Duodenal mucosa (tissue), 2 donors: ENCODE measurements at regions not wholly inside any gene's neighbourhood (a gene's known extent, or its start where the extent isn't known, plus 50 kb on each side); places are given as distances from the start of the nearest gene placed in this dataset.
"Not testable (repeated sequence)": the region's sequence is repeated elsewhere in the genome, so short reads cannot be mapped to it uniquely, and the experiment has no call there.

Source experiments
- H3K27ac ChIP-seq: one replicate; pipeline ENCODE4 v1.7.0; 2013; ENCODE audit warnings: low read depth, low read length
- H3K27me3 ChIP-seq, 2 donors: one replicate each; pipeline ENCODE4 v1.7.0; 2013; ENCODE audit warnings: low read length in 2 of 2, control low read depth in 1 of 2; ENCODE audit not compliant: insufficient read depth in 2 of 2, control insufficient read depth in 1 of 2
- H3K36me3 ChIP-seq, 2 donors: one replicate each; pipeline ENCODE4 v1.7.0; 2013; ENCODE audit warnings: low read length in 2 of 2, control low read depth in 1 of 2; ENCODE audit not compliant: insufficient read depth in 2 of 2, control insufficient read depth in 1 of 2
- H3K4me1 ChIP-seq, 2 donors: one replicate each; pipeline ENCODE4 v1.7.0; 2013; ENCODE audit warnings: low read length in 2 of 2, control low read depth in 1 of 2; ENCODE audit not compliant: insufficient read depth in 2 of 2, control insufficient read depth in 1 of 2
- H3K4me3 ChIP-seq, 2 donors: one replicate each; pipeline ENCODE4 v1.7.0; 2013; ENCODE audit warnings: low read length in 2 of 2, low read depth in 1 of 2
- H3K9ac ChIP-seq, 2 donors: one replicate each; pipeline ENCODE4 v1.7.0; 2013; ENCODE audit warnings: low read length in 2 of 2, low read depth in 1 of 2
- H3K9me3 ChIP-seq, 2 donors: one replicate each; pipeline ENCODE4 v1.7.0; 2013; ENCODE audit warnings: low read length in 2 of 2, control low read depth in 1 of 2; ENCODE audit not compliant: control insufficient read depth in 1 of 2

GRCh38 chr1:14429577-14429976 is 168.9 kb upstream of the KAZN start:
- Histone ChIP-seq H3K9me3 (no peaks in the 10 kb centered on the region), H3K4me3 (no peak overlapping the region)

DNA sequence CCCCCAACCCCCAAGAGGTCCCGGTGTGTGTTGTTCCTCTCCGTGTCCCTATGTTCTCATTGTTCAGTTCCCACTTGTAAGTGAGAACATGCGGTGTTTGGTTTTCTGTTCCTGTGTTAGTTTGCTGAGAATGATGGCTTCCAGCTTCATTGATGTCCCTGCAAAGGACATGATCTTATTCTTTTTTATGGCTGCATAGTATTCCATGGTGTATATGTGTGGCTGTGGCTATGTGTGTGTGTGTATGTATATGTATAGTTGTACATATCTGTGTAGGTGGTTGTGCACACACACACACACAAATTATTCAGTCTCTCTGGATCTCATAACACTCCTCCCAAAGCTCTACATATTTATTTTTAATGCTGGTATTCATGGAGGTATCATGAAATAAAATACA is 165.8 kb upstream of the KAZN start:
- H3K9me3 ChIP-seq, H3K9ac ChIP-seq, H3K4me3 ChIP-seq, H3K27me3 ChIP-seq, H3K36me3 ChIP-seq, H3K4me1 ChIP-seq, H3K27ac ChIP-seq: not testable (repeated sequence)

More at GRCh38 chr1:14429577-14429976, 168.9 kb upstream of the KAZN start:
- H3K27ac ChIP-seq: no peak overlapping the region
- no peaks in the 10 kb centered on the region for H3K27me3 ChIP-seq
- H3K4me1 ChIP-seq: no peaks in the 10 kb centered on the region
- H3K9ac ChIP-seq: no peak overlapping the region
- H3K36me3 ChIP-seq: no peaks in the 10 kb centered on the region

- Histone ChIP-seq H3K9me3 (no peaks in the 10 kb centered on the region), H3K27me3 (peaks cover 0 to 3% of the 10 kb centered on the region in 2 donors), H3K4me3 (no peak overlapping the region), H3K27ac (no peak overlapping the region), H3K4me1 (no peaks in the 10 kb centered on the region), H3K36me3 (no peaks in the 10 kb centered on the region), H3K9ac (no peak overlapping the region)
Observed at GRCh38 chr1:14435368-14436023, 163.0 kb upstream of the KAZN start.

- Histone ChIP-seq H3K36me3 (no peaks in the 10 kb centered on the region), H3K27ac (no peak overlapping the region), H3K9ac (no peak overlapping the region), H3K9me3 (no peaks in the 10 kb centered on the region), H3K4me1 (no peaks in the 10 kb centered on the region), H3K27me3 (peaks cover 0 to 3% of the 10 kb centered on the region in 2 donors), H3K4me3 (no peak overlapping the region)
Observed at GRCh38 chr1:14437417-14437918, 161.0 kb upstream of the KAZN start.

DNA sequence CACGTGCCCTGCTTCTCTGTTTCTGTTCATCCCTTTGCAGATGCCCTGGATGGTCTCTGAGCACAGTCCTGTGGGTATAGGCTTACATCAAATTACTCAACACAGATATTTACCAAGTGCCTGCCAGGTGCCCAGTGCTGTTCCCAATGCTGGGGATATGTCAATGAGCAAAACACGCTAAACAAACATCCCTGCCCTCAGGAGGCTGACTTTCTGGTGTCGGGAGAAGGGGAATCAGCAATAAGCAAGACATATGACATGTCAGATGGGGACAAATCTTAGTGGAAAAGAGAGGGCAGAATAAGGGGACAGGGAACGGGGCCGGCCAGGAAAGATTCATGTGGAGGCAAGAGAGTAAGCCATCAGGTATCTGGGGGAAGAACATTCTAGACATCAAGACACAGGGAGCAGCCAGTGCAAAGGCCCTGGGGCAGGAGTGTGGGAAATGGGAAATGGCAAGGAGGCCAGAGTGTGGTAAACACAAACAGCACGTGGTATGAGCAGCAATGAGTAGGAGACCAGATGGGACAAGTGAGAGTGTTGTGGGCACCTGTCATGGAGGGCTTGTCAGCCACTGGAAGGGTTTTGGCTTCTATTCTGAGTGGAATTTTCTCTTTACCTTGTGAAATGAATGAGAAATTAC is 160.2 kb upstream of the KAZN start:
- Histone ChIP-seq H3K27ac (no peak overlapping the region), H3K36me3 (no peaks in the 10 kb centered on the region), H3K4me3 (no peak overlapping the region), H3K4me1 (no peaks in the 10 kb centered on the region), H3K27me3 (peaks cover 0 to 3% of the 10 kb centered on the region in 2 donors), H3K9ac (no peak overlapping the region), H3K9me3 (no peaks in the 10 kb centered on the region)

- Histone ChIP-seq H3K36me3 (no peaks in the 10 kb centered on the region), H3K27ac (no peak overlapping the region), H3K9me3 (no peaks in the 10 kb centered on the region), H3K4me1 (no peaks in the 10 kb centered on the region), H3K27me3 (peaks cover 0 to 3% of the 10 kb centered on the region in 2 donors), H3K9ac (no peak overlapping the region), H3K4me3 (no peak overlapping the region)
Observed at GRCh38 chr1:14439015-14439414, 159.5 kb upstream of the KAZN start.

- H3K9me3 ChIP-seq: no peaks in the 10 kb centered on the region
- no peak overlapping the region for H3K27ac ChIP-seq
- H3K4me1 ChIP-seq: no peaks in the 10 kb centered on the region
- peaks cover 0 to 3% of the 10 kb centered on the region in 2 donors for H3K27me3 ChIP-seq
- H3K36me3 ChIP-seq: no peaks in the 10 kb centered on the region
- H3K4me3 ChIP-seq: no peak overlapping the region
- H3K9ac ChIP-seq: no peak overlapping the region
Observed at GRCh38 chr1:14440166-14440565, 158.3 kb upstream of the KAZN start.

GRCh38 chr1:14440731-14441130 is 157.8 kb upstream of the KAZN start:
- Histone ChIP-seq H3K27me3 (peaks cover 0 to 3% of the 10 kb centered on the region in 2 donors), H3K9ac (no peak overlapping the region), H3K27ac (no peak overlapping the region), H3K4me1 (no peaks in the 10 kb centered on the region), H3K36me3 (no peaks in the 10 kb centered on the region), H3K4me3 (no peak overlapping the region), H3K9me3 (no peaks in the 10 kb centered on the region)

- no peaks in the 10 kb centered on the region for H3K9me3 ChIP-seq
- no peak overlapping the region for H3K4me3 ChIP-seq
- H3K27me3 ChIP-seq: peaks cover 0 to 3% of the 10 kb centered on the region in 2 donors
- H3K27ac ChIP-seq: no peak overlapping the region
- no peak overlapping the region for H3K9ac ChIP-seq
- no peaks in the 10 kb centered on the region for H3K36me3 ChIP-seq
- H3K4me1 ChIP-seq: no peaks in the 10 kb centered on the region
Observed at GRCh38 chr1:14441302-14441741, 157.2 kb upstream of the KAZN start.

- Histone ChIP-seq H3K4me3 (no peak overlapping the region), H3K4me1 (no peaks in the 10 kb centered on the region), H3K36me3 (no peaks in the 10 kb centered on the region), H3K27me3 (peaks cover 0 to 3% of the 10 kb centered on the region in 2 donors), H3K27ac (no peak overlapping the region), H3K9me3 (no peaks in the 10 kb centered on the region), H3K9ac (no peak overlapping the region)
Observed at GRCh38 chr1:14442669-14443068, 155.8 kb upstream of the KAZN start.
